NCI-H774 (cell line): ENCODE measurements at regions not wholly inside any gene's neighbourhood (a gene's known extent, or its start where the extent isn't known, plus 50 kb on each side); places are given as distances from the start of the nearest gene placed in this dataset.
"Not testable (repeated sequence)": the region's sequence is repeated elsewhere in the genome, so short reads cannot be mapped to it uniquely, and the experiment has no call there.

Experiments used
- DNase-seq: peaks from one replicate; lab custom pipeline; 2025; lab: John Stamatoyannopoulos, UW

DNA sequence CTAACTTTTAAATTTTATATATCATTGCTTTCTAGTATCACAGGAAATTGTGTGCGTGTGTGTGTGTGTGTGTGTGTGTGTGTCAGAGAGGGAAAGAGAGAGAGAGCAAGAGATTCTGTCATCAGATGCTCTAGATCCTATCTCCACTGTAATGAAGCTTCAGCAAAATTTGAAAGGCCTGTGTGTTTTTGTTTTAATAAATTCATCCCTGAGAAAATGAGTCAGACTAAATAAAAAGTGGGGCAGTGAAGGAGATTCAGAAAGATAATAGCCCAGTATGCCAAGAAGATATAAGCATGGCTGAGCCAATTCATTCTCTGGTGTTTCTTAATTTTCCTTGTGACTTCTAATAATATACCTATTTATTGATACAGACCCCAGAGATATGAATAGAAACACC is 184.2 kb upstream of the TMEM196 start:
- no peak for DNase-seq

- not testable (repeated sequence) for DNase-seq
Observed at GRCh38 chr7:19954166-19954565, 180.7 kb upstream of the TMEM196 start.

- not testable (repeated sequence) for DNase-seq
Observed at GRCh38 chr7:19953411-19953810, 180.0 kb upstream of the TMEM196 start.

- no peak for DNase-seq
Observed at GRCh38 chr7:19948160-19948559, 174.7 kb upstream of the TMEM196 start.

GRCh38 chr7:19944363-19945120 is 171.1 kb upstream of the TMEM196 start:
- no peak for DNase-seq

DNA sequence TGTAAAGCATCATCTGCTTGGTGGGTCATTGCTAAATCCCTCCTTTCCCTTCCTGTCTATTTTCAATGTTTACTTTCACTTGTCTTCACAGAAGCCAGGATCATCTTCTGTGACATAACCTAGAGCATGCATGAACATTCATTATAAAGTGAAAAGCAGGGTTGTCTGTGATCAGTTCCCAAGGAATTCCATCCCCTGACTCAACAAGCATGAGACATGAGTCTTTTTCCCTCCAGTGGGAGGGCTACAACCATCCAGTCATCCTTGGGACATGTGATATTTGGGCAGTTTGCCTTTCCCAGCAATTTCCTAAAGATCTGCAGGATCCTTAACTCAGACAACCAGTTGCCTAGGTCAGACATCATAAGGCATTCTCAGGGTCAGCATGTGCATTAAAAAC is 166.3 kb upstream of the TMEM196 start:
- DNase-seq: no peak

GRCh38 chr7:19932549-19933249 is 159.3 kb upstream of the TMEM196 start:
- peak; percentile 32 for DNase-seq

DNA sequence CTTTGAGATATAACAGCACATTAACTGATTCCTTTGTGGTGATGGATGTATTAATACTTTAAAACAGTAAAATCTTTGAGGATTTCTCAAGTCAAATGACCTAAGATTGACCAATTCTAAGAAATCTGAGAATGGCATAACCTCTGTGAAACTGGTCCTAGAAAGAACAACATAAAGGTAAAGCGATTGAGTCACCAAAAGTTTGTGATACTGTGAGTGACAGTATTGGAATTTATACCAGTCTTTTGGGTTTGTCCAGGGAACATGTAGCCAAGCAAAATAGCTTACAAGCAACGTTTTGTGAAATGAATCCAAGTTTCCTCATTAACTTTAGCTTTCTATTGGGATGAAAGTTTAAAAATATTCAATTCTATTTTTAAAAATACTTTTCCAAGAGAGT is 157.4 kb upstream of the TMEM196 start:
- no peak for DNase-seq

DNA sequence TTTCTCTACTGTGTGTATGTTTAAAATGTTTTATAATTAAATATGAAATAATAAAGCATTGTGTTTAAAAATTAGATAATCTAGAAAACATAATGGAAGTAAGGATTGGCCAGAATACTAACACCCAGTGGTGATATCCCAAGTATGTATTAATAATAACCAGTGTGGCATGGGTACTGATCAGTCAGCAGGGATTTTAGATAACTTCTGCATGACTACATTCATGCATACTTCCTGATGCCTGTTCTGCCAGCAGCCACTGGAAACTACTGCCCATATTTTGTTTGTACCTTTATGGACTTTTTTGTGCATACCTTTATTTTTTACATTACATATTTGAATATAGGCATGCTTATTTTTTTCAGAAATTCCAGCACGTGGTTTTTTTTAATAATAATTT is 156.6 kb upstream of the TMEM196 start:
- DNase-seq: no peak

GRCh38 chr7:19928247-19928646 is 154.8 kb upstream of the TMEM196 start:
- no peak for DNase-seq

DNA sequence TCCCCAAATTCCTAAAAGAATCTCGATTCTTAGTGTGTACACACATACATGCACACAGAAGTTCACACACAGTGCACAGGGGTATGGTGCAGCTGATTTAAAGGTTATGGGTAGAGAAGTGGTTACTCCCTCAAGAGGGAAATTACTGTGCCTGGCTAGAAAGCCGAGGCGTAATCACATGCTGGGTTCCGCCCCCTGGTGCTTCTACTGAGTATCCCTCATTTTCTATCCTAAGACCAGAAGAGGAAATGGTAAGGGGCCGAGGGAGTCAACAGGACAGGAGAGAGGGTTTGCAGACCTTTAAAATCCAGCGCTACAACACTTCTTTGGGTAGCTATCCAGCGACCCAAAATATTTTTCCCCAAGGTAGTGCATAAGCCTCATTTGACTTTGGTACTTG is 147.3 kb upstream of the TMEM196 start:
- no peak for DNase-seq

- no peak for DNase-seq
Observed at GRCh38 chr7:19920166-19920565, 146.7 kb upstream of the TMEM196 start.

GRCh38 chr7:19919261-19920095 is 146.1 kb upstream of the TMEM196 start:
- DNase-seq: no peak

DNA sequence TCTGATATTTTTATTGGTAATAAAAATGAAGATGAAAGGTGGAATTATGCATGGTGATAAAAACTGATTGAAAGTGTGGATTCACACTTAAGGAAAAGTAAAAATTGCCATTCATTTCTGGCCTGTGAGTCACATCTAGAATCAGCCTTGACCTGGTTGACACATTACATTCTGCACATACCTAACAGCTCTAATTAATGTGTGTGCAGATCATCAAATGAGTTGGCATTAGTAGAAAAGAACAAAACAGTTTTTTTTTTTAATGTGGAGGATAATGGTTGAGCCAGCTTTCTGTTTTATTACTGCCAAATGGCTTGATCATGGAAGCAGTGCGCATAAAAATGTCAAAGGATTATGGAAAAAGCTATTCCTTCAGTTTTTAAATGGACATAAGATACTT is 142.6 kb upstream of the TMEM196 start:
- DNase-seq: no peak

DNA sequence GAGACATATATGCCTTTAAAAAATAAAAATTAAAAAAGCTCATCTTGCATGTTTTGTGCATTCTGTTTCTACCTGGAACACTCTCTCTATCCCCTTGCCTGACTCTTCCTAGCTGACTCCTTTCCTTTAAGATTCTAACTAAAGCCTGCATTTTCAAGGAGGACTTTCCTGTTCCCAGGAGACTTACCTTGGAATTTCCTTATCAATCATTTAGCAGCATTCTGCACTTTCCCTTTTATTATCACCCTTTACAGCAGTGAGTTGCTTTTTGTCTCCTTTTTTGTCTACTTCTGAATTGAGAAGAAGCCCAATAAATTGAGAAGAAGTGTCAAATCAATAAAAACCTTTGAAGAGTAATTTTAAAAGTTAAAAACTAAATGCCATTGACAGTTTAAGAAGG is 142.2 kb upstream of the TMEM196 start:
- DNase-seq: no peak

- no peak for DNase-seq
Observed at GRCh38 chr7:19914866-19915265, 141.4 kb upstream of the TMEM196 start.

DNA sequence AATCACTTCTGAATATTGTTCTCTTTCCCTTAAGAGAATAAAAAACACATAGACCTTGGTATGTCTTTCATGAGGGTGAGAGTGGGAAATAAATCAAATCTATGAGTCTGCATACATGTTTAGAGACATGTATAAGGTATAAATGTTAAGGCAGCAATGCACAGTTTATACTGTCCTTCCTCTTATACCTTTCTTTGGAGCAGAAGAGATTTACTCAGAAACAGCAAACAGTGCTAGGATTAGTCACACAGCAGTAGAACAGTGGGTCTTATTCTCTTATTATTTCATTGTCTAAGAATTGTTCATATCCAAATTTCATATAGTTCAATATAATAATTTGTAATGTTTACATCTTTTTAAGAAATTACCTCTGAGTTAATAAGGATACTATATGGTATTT is 126.7 kb upstream of the TMEM196 start:
- no peak for DNase-seq

DNA sequence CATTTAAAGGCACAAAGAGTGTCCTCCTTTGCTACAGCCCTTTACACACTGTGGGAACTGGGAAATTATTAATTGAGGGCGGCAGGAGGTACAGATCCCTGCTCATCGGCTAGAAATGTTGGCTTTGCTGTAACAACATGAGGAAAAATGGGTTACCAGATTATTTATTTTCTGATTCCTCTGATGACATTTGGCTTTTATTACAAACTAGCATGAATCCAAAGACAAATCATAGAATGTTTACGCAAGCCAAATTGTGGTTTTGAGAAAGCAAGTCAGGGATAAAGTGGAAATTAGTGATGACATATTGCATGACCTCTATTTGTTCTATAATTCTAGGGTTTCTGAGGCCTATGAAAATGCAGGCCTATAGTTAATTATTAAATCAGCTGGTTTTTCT is 126.1 kb upstream of the TMEM196 start:
- no peak for DNase-seq

DNA sequence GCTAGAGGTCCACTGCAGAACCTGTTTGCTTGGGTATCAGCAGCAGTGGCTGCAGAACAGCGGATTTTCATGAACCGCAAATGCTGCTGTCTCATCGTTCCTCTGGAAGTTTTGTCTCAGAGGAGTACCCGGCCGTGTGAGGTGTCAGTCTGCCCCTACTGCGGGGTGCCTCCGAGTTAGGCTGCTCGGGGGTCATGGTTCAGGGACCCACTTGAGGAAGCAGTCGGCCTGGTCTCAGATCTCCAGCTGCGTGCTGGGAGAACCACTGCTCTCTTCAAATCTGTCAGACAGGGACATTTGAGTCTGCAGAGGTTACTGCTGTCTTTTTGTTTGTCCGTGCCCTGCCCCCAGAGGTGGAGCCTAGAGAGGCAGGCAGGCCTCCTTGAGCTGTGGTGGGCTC is 109.5 kb upstream of the TMEM196 start:
- not testable (repeated sequence) for DNase-seq

- DNase-seq: no peak
Observed at GRCh38 chr7:19872094-19872493, 98.7 kb upstream of the TMEM196 start.

DNA sequence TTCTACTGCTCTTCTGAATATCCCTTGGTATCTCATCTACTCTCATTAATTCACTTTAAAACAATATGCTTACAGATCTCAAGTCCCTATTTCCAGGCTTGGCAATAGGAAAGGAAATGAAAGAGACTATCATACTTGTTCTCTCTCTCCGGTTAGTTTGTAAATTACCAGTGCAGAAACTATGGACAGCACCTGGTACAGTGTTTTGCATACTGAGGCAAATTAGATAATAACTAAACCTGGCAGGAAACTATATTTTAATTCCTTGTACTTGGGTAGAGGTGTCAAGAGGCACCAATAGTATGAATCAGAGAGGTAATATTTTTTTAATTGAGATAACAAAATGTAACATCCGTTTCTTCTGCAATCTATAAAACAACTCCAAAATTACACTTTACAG is 97.7 kb upstream of the TMEM196 start:
- no peak for DNase-seq

DNA sequence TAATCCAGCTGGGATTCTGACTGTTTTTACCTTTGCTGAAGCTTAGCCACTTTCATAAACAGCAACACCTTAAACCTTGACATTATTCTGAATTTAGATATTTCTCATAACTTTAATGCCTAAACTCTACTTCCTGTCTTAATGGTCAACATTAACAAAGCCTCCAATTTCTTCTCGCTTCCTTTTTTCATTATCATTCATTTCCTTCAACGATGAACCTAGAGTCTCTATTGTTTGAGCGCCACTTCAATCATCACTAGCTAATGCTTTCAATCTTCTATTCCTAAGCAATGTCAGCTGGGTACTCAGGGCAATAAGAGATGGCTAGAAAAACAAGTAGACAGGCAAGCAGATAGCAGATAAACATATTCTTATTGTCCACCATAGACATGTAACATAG is 96.6 kb upstream of the TMEM196 start:
- DNase-seq: no peak
